HG03460 (cell line): ENCODE measurements at regions not wholly inside any gene's neighbourhood (a gene's known extent, or its start where the extent isn't known, plus 50 kb on each side); places are given as distances from the start of the nearest gene placed in this dataset.
"Not testable (repeated sequence)": the region's sequence is repeated elsewhere in the genome, so short reads cannot be mapped to it uniquely, and the experiment has no call there.

Experiments used
- ATAC-seq: cut with Tn5 transposase; IDR thresholded peaks from one replicate; pipeline ENCODE4 v1.9.1; 2021; ENCODE audit not compliant: unreplicated experiment

GRCh38 chr11:130668751-130669150 lies 220.3 kb downstream of the ADAMTS15 start:
- ATAC-seq, result no peak

- ATAC-seq, result no peak
These were observed 221.8 kb downstream of the ADAMTS15 start for GRCh38 chr11:130670200-130670599.

- no peak for ATAC-seq
These were observed 223.6 kb downstream of the ADAMTS15 start for GRCh38 chr11:130671801-130672700.

- no peak for ATAC-seq
These were observed 224.5 kb downstream of the ADAMTS15 start for GRCh38 chr11:130672911-130673310.

- ATAC-seq, result no peak
These were observed 225.3 kb downstream of the ADAMTS15 start for GRCh38 chr11:130673698-130674097.

GRCh38 chr11:130674686-130675308 lies 226.4 kb downstream of the ADAMTS15 start:
- ATAC-seq, result no peak

- no peak for ATAC-seq
These were observed 227.0 kb downstream of the ADAMTS15 start for GRCh38 chr11:130675371-130675821.

- ATAC-seq, result no peak
These were observed 227.5 kb downstream of the ADAMTS15 start for GRCh38 chr11:130675917-130676316.

GRCh38 chr11:130677486-130678153 lies 229.2 kb downstream of the ADAMTS15 start:
- no peak for ATAC-seq

GRCh38 chr11:130679247-130679646 lies 230.8 kb downstream of the ADAMTS15 start:
- ATAC-seq, result no peak

- ATAC-seq, result not testable (repeated sequence)
These were observed 233.8 kb downstream of the SNX19 start for GRCh38 chr11:130682471-130682870.

- ATAC-seq, result no peak
These were observed 226.9 kb downstream of the SNX19 start for GRCh38 chr11:130689222-130689908.

GRCh38 chr11:130691581-130691980 lies 224.7 kb downstream of the SNX19 start:
- no peak for ATAC-seq

- ATAC-seq, result no peak
These were observed 224.1 kb downstream of the SNX19 start for GRCh38 chr11:130692220-130692619.

GRCh38 chr11:130693543-130693942 lies 222.7 kb downstream of the SNX19 start:
- no peak for ATAC-seq

GRCh38 chr11:130694488-130695045 lies 221.7 kb downstream of the SNX19 start:
- no peak for ATAC-seq

GRCh38 chr11:130698174-130698573 lies 218.1 kb downstream of the SNX19 start:
- no peak for ATAC-seq

GRCh38 chr11:130699561-130699960 lies 216.7 kb downstream of the SNX19 start:
- ATAC-seq, result no peak

- ATAC-seq, result no peak
These were observed 216.2 kb downstream of the SNX19 start for GRCh38 chr11:130700092-130700491.

GRCh38 chr11:130703489-130704190 lies 212.6 kb downstream of the SNX19 start:
- ATAC-seq, result no peak
